ENCODE measurements at regions not wholly inside any gene's neighbourhood (a gene's known extent, or its start where the extent isn't known, plus 50 kb on each side); places are given as distances from the start of the nearest gene placed in this dataset.

- DNase-seq (ENCODE audit: low spot score in 2 of 2): no peak
- H3K27me3 Mint-ChIP-seq: no peaks in the 10 kb centered on the region
Observed at GRCh38 chr7:13829231-13829630, 160.2 kb downstream of the ETV1 start.

DNA sequence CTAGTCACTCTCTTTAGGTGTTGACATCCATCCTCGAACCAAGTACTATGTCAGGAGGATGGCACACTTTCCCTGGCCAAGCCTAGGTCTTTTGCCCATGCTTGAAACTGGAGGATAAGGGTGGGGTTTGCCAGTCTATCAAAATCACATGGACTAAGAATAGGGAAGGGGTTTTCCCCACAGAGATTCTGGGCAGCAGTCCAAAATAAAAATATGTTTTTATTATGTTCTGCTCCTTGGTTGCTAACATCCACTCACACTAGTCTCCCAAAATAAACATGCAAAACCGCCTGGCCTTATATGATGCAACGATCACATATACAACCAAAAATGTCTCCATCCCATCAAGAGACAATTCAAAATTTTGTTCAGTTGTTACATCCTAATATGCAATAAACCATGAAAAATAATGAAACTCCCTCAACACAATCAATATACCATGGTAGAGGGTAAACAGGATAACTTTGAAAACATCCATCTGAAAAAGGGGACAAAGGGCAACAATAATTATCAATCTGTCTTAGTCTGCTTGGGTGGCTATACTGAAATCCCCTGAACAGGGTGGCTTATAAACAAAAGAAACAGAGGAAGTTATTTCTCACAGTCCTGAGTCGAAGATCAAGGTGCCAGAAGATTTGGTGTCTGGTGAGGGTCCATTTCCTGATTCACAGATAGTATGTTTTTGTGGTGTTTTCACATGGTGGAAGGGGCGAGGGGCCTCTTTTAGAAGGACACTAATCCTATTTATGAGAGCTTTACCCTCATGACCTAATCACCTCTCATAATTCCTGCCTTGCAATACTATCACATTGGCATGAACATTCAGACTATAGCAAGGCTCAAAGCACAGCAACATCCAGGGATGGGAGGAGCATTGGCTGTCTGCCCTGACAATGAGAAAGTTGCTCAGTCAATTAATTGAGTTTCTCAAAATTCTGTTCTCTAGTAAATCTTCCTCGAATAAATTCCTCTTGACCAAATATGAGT lies 159.3 kb downstream of the ETV1 start:
- no peak overlapping the region for H3K27ac Mint-ChIP-seq
- H3K4me3 Mint-ChIP-seq: no peak overlapping the region
- H3K36me3 Mint-ChIP-seq: no peaks in the 10 kb centered on the region
- ATAC-seq (ENCODE audit: low read depth) (no peak), DNase-seq (ENCODE audit: low spot score in 2 of 2) (no peak)
- H3K9me3 Mint-ChIP-seq: no peaks in the 10 kb centered on the region
- H3K4me1 Mint-ChIP-seq: no peaks in the 10 kb centered on the region
- no peaks in the 10 kb centered on the region for H3K27me3 Mint-ChIP-seq

More at GRCh38 chr7:13829231-13829630, 160.2 kb downstream of the ETV1 start:
- Mint-ChIP-seq H3K4me1 (no peaks in the 10 kb centered on the region), H3K4me3 (no peak overlapping the region), H3K27ac (no peak overlapping the region), H3K9me3 (no peaks in the 10 kb centered on the region), H3K36me3 (no peaks in the 10 kb centered on the region)
- ATAC-seq (ENCODE audit: low read depth): no peak

GRCh38 chr7:13832346-13832745 lies 157.1 kb downstream of the ETV1 start:
- Mint-ChIP-seq H3K4me1 (no peaks in the 10 kb centered on the region), H3K9me3 (no peaks in the 10 kb centered on the region), H3K27me3 (no peaks in the 10 kb centered on the region), H3K4me3 (no peak overlapping the region), H3K36me3 (no peaks in the 10 kb centered on the region), H3K27ac (no peak overlapping the region)
- DNase-seq (ENCODE audit: low spot score in 2 of 2): no peak
- ATAC-seq (ENCODE audit: low read depth): no peak

DNA sequence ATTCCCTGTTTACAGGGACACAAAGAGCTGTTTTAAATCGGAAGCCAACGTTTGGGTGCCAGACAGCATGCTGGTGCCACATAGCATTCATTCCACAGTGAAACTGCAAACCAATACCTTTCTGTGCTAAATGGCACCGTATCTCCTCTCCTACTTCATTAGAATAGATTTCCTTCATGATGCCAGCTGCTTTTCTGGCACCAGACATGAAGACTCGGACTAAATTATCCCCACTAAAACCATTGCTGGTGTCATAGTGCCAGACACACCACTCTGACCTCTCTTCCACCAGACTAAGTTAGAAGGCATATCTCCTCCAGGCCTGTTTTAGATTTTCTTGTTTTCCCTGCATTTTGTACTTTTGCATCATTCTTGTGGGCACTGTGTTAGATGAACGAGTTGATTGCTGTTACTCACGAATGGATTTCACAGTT lies 155.1 kb downstream of the ETV1 start:
- no peaks in the 10 kb centered on the region for H3K36me3 Mint-ChIP-seq
- H3K4me3 Mint-ChIP-seq: no peak overlapping the region
- H3K4me1 Mint-ChIP-seq: no peaks in the 10 kb centered on the region
- ATAC-seq (ENCODE audit: low read depth): no peak
- no peak overlapping the region for H3K27ac Mint-ChIP-seq
- no peak for DNase-seq (ENCODE audit: low spot score in 2 of 2)
- H3K27me3 Mint-ChIP-seq: no peaks in the 10 kb centered on the region
- no peaks in the 10 kb centered on the region for H3K9me3 Mint-ChIP-seq

DNA sequence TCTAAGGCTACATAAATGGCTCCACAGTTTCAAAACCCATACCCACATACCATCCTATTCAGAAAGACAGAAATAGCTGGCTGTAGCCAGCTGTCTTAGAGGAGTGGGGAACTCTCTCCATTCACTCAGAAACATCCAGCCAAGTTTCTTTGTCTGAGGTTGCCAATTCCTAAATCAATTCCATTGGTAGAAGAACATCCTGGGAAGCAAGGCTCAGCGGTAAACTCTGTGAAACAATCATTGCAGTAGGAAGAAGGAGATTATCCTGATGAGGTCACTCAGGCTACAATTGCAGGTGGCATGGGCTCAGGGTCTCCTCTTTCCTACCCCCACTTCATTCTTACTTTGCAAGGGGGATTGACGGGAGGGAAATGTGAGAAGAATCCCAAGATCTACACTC lies 154.0 kb downstream of the ETV1 start:
- Mint-ChIP-seq H3K9me3 (no peaks in the 10 kb centered on the region), H3K4me3 (no peak overlapping the region), H3K4me1 (no peaks in the 10 kb centered on the region), H3K27ac (no peak overlapping the region), H3K36me3 (no peaks in the 10 kb centered on the region), H3K27me3 (no peaks in the 10 kb centered on the region)
- ATAC-seq (ENCODE audit: low read depth) (no peak), DNase-seq (ENCODE audit: low spot score in 2 of 2) (no peak)

DNA sequence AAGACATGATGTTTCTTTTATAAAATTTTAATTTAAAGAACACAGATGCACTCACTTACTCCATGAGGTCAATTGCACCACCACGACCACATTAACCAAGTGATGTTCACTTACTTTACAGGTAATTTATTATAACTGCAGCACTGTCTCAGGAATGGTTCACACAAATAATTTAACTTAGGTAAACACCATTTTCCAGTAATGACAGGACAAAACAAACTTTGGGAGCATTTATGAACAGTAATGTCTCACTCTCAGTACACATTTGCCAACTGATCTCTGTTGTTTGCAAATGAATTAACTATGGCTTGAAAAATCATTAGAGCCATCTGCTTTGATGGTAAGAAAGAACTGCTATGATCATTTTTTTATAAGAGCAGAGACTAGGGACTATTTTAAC lies 150.4 kb downstream of the ETV1 start:
- Mint-ChIP-seq H3K27ac (no peak overlapping the region), H3K4me3 (no peak overlapping the region), H3K9me3 (no peaks in the 10 kb centered on the region), H3K36me3 (no peaks in the 10 kb centered on the region), H3K27me3 (no peaks in the 10 kb centered on the region), H3K4me1 (no peaks in the 10 kb centered on the region)
- ATAC-seq (ENCODE audit: low read depth) (no peak), DNase-seq (ENCODE audit: low spot score in 2 of 2) (no peak)

Data from memory B cell (primary cell).